CD4-positive, alpha-beta T cell treated with Interleukin-21 for 1 hour (primary cell): ENCODE measurements at regions not wholly inside any gene's neighbourhood (a gene's known extent, or its start where the extent isn't known, plus 50 kb on each side); places are given as distances from the start of the nearest gene placed in this dataset.
"Not testable (repeated sequence)": the region's sequence is repeated elsewhere in the genome, so short reads cannot be mapped to it uniquely, and the experiment has no call there.

ENCODE experiments used
- DNase-seq: peaks from one replicate; pipeline ENCODE4 v3.0.0-alpha.2; 2020

GRCh38 chrX:128582036-128582435 lies 529.8 kb upstream of the ACTRT1 start:
- no peak for DNase-seq

GRCh38 chrX:128581615-128582014 lies 529.4 kb upstream of the ACTRT1 start:
- no peak for DNase-seq

- no peak for DNase-seq
Measured at GRCh38 chrX:128543114-128543513, 490.9 kb upstream of the ACTRT1 start.

GRCh38 chrX:128518508-128518907 lies 466.3 kb upstream of the ACTRT1 start:
- no peak for DNase-seq

GRCh38 chrX:128517691-128518090 lies 465.5 kb upstream of the ACTRT1 start:
- no peak for DNase-seq

- DNase-seq: no peak
Measured at GRCh38 chrX:128504496-128504895, 452.3 kb upstream of the ACTRT1 start.

GRCh38 chrX:128464116-128464515 lies 411.9 kb upstream of the ACTRT1 start:
- DNase-seq: no peak

GRCh38 chrX:128460835-128461234 lies 408.6 kb upstream of the ACTRT1 start:
- DNase-seq: no peak

- no peak for DNase-seq
Measured at GRCh38 chrX:128458888-128459287, 406.7 kb upstream of the ACTRT1 start.

GRCh38 chrX:128457674-128458073 lies 405.5 kb upstream of the ACTRT1 start:
- DNase-seq: no peak

- DNase-seq: no peak
Measured at GRCh38 chrX:128439159-128439558, 387.0 kb upstream of the ACTRT1 start.

GRCh38 chrX:128438082-128438481 lies 385.9 kb upstream of the ACTRT1 start:
- DNase-seq: no peak

GRCh38 chrX:128436397-128437103 lies 384.3 kb upstream of the ACTRT1 start:
- DNase-seq: no peak

- no peak for DNase-seq
Measured at GRCh38 chrX:128425546-128425945, 373.3 kb upstream of the ACTRT1 start.

- DNase-seq: no peak
Measured at GRCh38 chrX:128408842-128409241, 356.6 kb upstream of the ACTRT1 start.

- DNase-seq: no peak
Measured at GRCh38 chrX:128396601-128397000, 344.4 kb upstream of the ACTRT1 start.

- not testable (repeated sequence) for DNase-seq
Measured at GRCh38 chrX:128383846-128384245, 331.6 kb upstream of the ACTRT1 start.

GRCh38 chrX:128365492-128365891 lies 313.3 kb upstream of the ACTRT1 start:
- DNase-seq: no peak

- DNase-seq: no peak
Measured at GRCh38 chrX:128335671-128336070, 283.5 kb upstream of the ACTRT1 start.

GRCh38 chrX:128334821-128335220 lies 282.6 kb upstream of the ACTRT1 start:
- DNase-seq: no peak

GRCh38 chrX:128310912-128311311 lies 258.7 kb upstream of the ACTRT1 start:
- DNase-seq: no peak

GRCh38 chrX:128309311-128309710 lies 257.1 kb upstream of the ACTRT1 start:
- DNase-seq: no peak

- no peak for DNase-seq
Measured at GRCh38 chrX:128294198-128294597, 242.0 kb upstream of the ACTRT1 start.

GRCh38 chrX:128287693-128288092 lies 235.5 kb upstream of the ACTRT1 start:
- no peak for DNase-seq

GRCh38 chrX:128250621-128251020 lies 198.4 kb upstream of the ACTRT1 start:
- no peak for DNase-seq
